ENCODE measurements at regions not wholly inside any gene's neighbourhood (a gene's known extent, or its start where the extent isn't known, plus 50 kb on each side); places are given as distances from the start of the nearest gene placed in this dataset.

DNA sequence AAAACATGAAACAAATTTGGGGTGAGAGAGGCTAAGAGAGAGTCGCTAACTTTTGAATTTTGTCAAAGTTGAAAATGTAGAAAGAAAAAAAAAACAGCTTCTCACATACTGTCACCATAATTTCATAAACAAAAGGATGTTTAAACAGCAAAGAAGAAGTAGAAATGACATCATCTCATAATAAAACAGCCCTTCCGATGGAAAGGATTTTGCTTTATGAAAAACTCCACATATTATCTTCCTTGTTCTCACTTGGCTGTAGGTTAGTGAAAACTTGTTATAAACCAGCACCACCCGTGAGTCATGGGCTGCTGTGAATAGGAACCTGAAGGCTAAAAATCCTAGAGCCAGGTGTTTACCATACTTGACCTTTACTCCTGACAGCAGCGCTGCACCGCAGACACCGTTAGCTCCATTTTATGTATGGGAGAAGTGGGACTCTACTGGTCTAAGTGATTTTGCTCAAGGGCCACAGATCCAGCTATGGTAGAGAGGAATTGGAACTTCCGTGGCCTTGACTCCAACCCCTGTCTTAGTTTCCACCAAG, 63.0 kb upstream of the VRK1 start:
- Histone ChIP-seq H4K8ac (replicated peaks; ENCODE audit: insufficient read length, low read depth, low read length) (no peak overlapping the region), H3K23ac (ENCODE audit: insufficient read length, low read depth, low read length) (no peak overlapping the region)
- H3K4me3 Mint-ChIP-seq: no peak overlapping the region

More for the DNA sequence above, 63.0 kb upstream of the VRK1 start:
- Histone ChIP-seq H3K4me1 (ENCODE audit: insufficient read depth, low read length) (no peaks in the 10 kb centered on the region), H3K27ac (ENCODE audit: insufficient read length, low read depth, low read length) (no peak overlapping the region), H3K4ac (ENCODE audit: low read depth, low read length) (no peak overlapping the region), H4K5ac (ENCODE audit: insufficient read length, low read depth, low read length) (no peak overlapping the region), H3K9me3 (ENCODE audit: control insufficient read depth, low read depth, low read length) (no peaks in the 10 kb centered on the region), H3K18ac (ENCODE audit: insufficient read length, low read depth, low read length) (no peak overlapping the region), H3K4me2 (ENCODE audit: insufficient read depth, insufficient read length, low read length) (no peak overlapping the region), H3T11ph (ENCODE audit: low read length) (no peak overlapping the region), H2BK12ac (ENCODE audit: insufficient read length, low read depth, low read length) (no peak overlapping the region), H3K27me3 (ENCODE audit: insufficient read depth, low read length) (no peaks in the 10 kb centered on the region), H3K14ac (ENCODE audit: insufficient read depth, low read length) (no peak overlapping the region), H2AK5ac (ENCODE audit: insufficient read length, low read length) (no peak overlapping the region), H3K79me1 (ENCODE audit: insufficient read depth, low read depth, low read length, poor library complexity, severe bottlenecking) (no peaks in the 10 kb centered on the region), H3K9ac (ENCODE audit: extremely low read depth, insufficient read length, low read length) (no peak overlapping the region), H2BK15ac (ENCODE audit: low read depth, low read length) (no peak overlapping the region), H2BK120ac (ENCODE audit: low read depth, low read length, poor library complexity, severe bottlenecking) (no peak overlapping the region), H2BK20ac (ENCODE audit: low read depth, low read length, poor library complexity, severe bottlenecking) (no peak overlapping the region), H2AFZ (ENCODE audit: low read length) (no peak overlapping the region), H4K91ac (ENCODE audit: insufficient read length, low read depth, low read length) (no peak overlapping the region), H3K23me2 (ENCODE audit: insufficient read length, low read depth, low read length, poor library complexity, severe bottlenecking) (no peaks in the 10 kb centered on the region), H3K56ac (ENCODE audit: insufficient read length, low read depth, low read length) (no peak overlapping the region), H3K79me2 (ENCODE audit: insufficient read depth, low read length) (no peaks in the 10 kb centered on the region), H4K20me1 (ENCODE audit: control insufficient read depth, insufficient read depth, insufficient read length) (no peaks in the 10 kb centered on the region), H2BK5ac (ENCODE audit: insufficient read length, low read length) (no peak overlapping the region)
- Mint-ChIP-seq H3K27me3 (ENCODE audit: low read depth) (peaks cover 19% of the 10 kb centered on the region), H3K4me1 (peaks cover 2 to 23% of the 10 kb centered on the region in 2 experiments), H3K9me3 (no peaks in the 10 kb centered on the region), H3K36me3 (ENCODE audit: insufficient read depth in 1 of 3, low read depth in 3 of 3) (no peaks in the 10 kb centered on the region), H3K27ac (no peak overlapping the region)
- TF ChIP-seq, protein P1, sequence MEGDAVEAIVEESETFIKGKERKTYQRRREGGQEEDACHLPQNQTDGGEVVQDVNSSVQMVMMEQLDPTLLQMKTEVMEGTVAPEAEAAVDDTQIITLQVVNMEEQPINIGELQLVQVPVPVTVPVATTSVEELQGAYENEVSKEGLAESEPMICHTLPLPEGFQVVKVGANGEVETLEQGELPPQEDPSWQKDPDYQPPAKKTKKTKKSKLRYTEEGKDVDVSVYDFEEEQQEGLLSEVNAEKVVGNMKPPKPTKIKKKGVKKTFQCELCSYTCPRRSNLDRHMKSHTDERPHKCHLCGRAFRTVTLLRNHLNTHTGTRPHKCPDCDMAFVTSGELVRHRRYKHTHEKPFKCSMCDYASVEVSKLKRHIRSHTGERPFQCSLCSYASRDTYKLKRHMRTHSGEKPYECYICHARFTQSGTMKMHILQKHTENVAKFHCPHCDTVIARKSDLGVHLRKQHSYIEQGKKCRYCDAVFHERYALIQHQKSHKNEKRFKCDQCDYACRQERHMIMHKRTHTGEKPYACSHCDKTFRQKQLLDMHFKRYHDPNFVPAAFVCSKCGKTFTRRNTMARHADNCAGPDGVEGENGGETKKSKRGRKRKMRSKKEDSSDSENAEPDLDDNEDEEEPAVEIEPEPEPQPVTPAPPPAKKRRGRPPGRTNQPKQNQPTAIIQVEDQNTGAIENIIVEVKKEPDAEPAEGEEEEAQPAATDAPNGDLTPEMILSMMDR (conservative IDR thresholded peaks at IDR 0.05): no peak
- no peak for DNase-seq
- WGBS (ENCODE audit: extremely low coverage, insufficient read length, low lambda C conversion rate): no CpG with 5 or more reads among the region's 7 CpGs

All from H9 (cell line).